Ishikawa (cell line): ENCODE measurements at regions not wholly inside any gene's neighbourhood (a gene's known extent, or its start where the extent isn't known, plus 50 kb on each side); places are given as distances from the start of the nearest gene placed in this dataset.

ENCODE experiments used
- CEBPB ChIP-seq: IDR thresholded peaks from 2 replicates; pipeline ENCODE4 v1.6.1; 2012
- CREB1 ChIP-seq: IDR thresholded peaks from 2 replicates; pipeline ENCODE4 v1.6.1; 2012; ENCODE audit warnings: low read depth
- EGR1 ChIP-seq: IDR thresholded peaks from 2 replicates; pipeline ENCODE4 v1.6.1; 2012
- EP300 ChIP-seq: IDR thresholded peaks from 2 replicates; pipeline ENCODE4 v1.6.1; 2012; ENCODE audit warnings: borderline replicate concordance
- FOXM1 ChIP-seq: IDR thresholded peaks from 2 replicates; pipeline ENCODE4 v1.6.1; 2012; ENCODE audit warnings: low read depth, borderline replicate concordance
- MAX ChIP-seq: IDR thresholded peaks from 2 replicates; pipeline ENCODE4 v1.6.1; 2012
- NFIC ChIP-seq: IDR thresholded peaks from 2 replicates; pipeline ENCODE4 v1.6.1; 2012
- RAD21 ChIP-seq: IDR thresholded peaks from 2 replicates; pipeline ENCODE4 v1.6.1; 2012; ENCODE audit warnings: low read depth
- REST ChIP-seq: IDR thresholded peaks from 2 replicates; pipeline ENCODE4 v1.6.1; 2012; ENCODE audit warnings: low read depth, mild to moderate bottlenecking
- TAF1 ChIP-seq: IDR thresholded peaks from 2 replicates; pipeline ENCODE4 v1.6.1; 2012; ENCODE audit warnings: low read depth, mild to moderate bottlenecking
- TCF12 ChIP-seq: IDR thresholded peaks from 2 replicates; pipeline ENCODE4 v1.6.1; 2012; ENCODE audit warnings: low read depth
- TEAD4 ChIP-seq: IDR thresholded peaks from 2 replicates; pipeline ENCODE4 v1.6.1; 2012
- USF1 ChIP-seq: IDR thresholded peaks from 2 replicates; pipeline ENCODE4 v1.6.1; 2012
- YY1 ChIP-seq: IDR thresholded peaks from 2 replicates; pipeline ENCODE4 v1.6.1; 2012; ENCODE audit warnings: low read depth
- ZBTB7A ChIP-seq: IDR thresholded peaks from 2 replicates; pipeline ENCODE4 v1.6.1; 2012; ENCODE audit warnings: low read depth

- TF ChIP-seq TAF1 (no peak), YY1 (no peak), CREB1 (no peak)
Measured at GRCh38 chr11:37333345-37333744, 735.3 kb upstream of the RAG2 start.

GRCh38 chr11:37323843-37324242 lies 725.8 kb upstream of the RAG2 start:
- TF ChIP-seq TEAD4 (no peak), REST (no peak), TAF1 (no peak), FOXM1 (no peak), ZBTB7A (no peak), RAD21 (no peak), EP300 (no peak), CREB1 (no peak), YY1 (no peak), CEBPB (no peak), EGR1 (no peak), MAX (no peak)

GRCh38 chr11:37322333-37323194 lies 724.5 kb upstream of the RAG2 start:
- TF ChIP-seq EP300 = no peak
- TF ChIP-seq MAX = no peak
- no peak for TF ChIP-seq TEAD4
- TF ChIP-seq REST = no peak
- no peak for TF ChIP-seq CREB1
- TF ChIP-seq ZBTB7A = no peak
- TF ChIP-seq NFIC = no peak
- no peak for TF ChIP-seq TAF1
- no peak for TF ChIP-seq TCF12

GRCh38 chr11:37320921-37321320 lies 722.9 kb upstream of the RAG2 start:
- TF ChIP-seq EP300 (no peak), FOXM1 (no peak), ZBTB7A (no peak), TCF12 (no peak), CEBPB (no peak), MAX (no peak), RAD21 (no peak), USF1 (no peak), REST (no peak), YY1 (no peak), TAF1 (no peak), CREB1 (no peak), NFIC (no peak), EGR1 (no peak), TEAD4 (no peak)

GRCh38 chr11:37317803-37318202 lies 719.8 kb upstream of the RAG2 start:
- TF ChIP-seq NFIC = no peak
- TF ChIP-seq CEBPB = no peak
- TF ChIP-seq RAD21 = no peak
- no peak for TF ChIP-seq ZBTB7A
- TF ChIP-seq MAX = no peak
- no peak for TF ChIP-seq EP300
- no peak for TF ChIP-seq EGR1
- no peak for TF ChIP-seq FOXM1
- no peak for TF ChIP-seq REST
- no peak for TF ChIP-seq TEAD4
- TF ChIP-seq USF1 = no peak
- no peak for TF ChIP-seq TAF1
- no peak for TF ChIP-seq CREB1
- TF ChIP-seq TCF12 = no peak
- TF ChIP-seq YY1 = no peak
